Endothelial cell of umbilical vein (primary cell): ENCODE measurements at regions not wholly inside any gene's neighbourhood (a gene's known extent, or its start where the extent isn't known, plus 50 kb on each side); places are given as distances from the start of the nearest gene placed in this dataset.

Experiments
- BruUV-seq: library from RNA; stranded (reverse); fragments of 400-500 nt; replicated peaks from 2 replicates; lab custom pipeline; 2021; lab: Mats Ljungman, UMichigan
- CTCF ChIA-PET: fragments of 300-600, 350-600 bp; sonication (Branson Sonifier 250); formaldehyde crosslinking; loops from one replicate; lab custom pipeline; 2021; ENCODE audit warnings: antibody characterized with exemption, inconsistent platforms; lab: Charles Lee
- POLR2A ChIA-PET: fragments of 300-600, 350-600 bp; sonication (Branson Sonifier 250); formaldehyde crosslinking; loops from one replicate; lab custom pipeline; 2021; ENCODE audit warnings: antibody characterized with exemption, inconsistent platforms; lab: Charles Lee
- DNase-seq: peaks from one replicate; pipeline ENCODE4 v3.0.0-alpha.2; 2011; ENCODE audit warnings: low read depth, low spot score
- FAIRE-seq: peaks from 2 replicates; lab custom pipeline; 2011; peaks lifted over from hg19 to GRCh38; lab: Jason Lieb, UNC
- H2AFZ ChIP-seq: 2 replicates; pipeline ENCODE4 v1.6.0; 2012; ENCODE audit warnings: low read depth, low read length, control low read depth, inconsistent platforms
- H3K27ac ChIP-seq: 2 replicates; pipeline ENCODE4 v1.5.1; 2011; ENCODE audit warnings: low read depth, mild to moderate bottlenecking, control low read depth, low read length, moderate library complexity; ENCODE audit not compliant: insufficient read depth
- H3K27me3 ChIP-seq, 2 experiments: 2 replicates each; pipeline versions ENCODE4 v1.6.0 to v1.6.1; 2011; ENCODE audit warnings: low read length in 2 of 2, mixed read lengths in 1 of 2; ENCODE audit not compliant: control insufficient read depth in 2 of 2, insufficient read depth in 2 of 2
- H3K36me3 ChIP-seq, 2 experiments: 2 replicates in 1 of 2; 3 replicates in 1 of 2; pipeline ENCODE4 v1.5.1; 2011; ENCODE audit warnings: low read length in 2 of 2, mild to moderate bottlenecking in 1 of 2, moderate library complexity in 1 of 2; ENCODE audit not compliant: control insufficient read depth in 2 of 2, insufficient read depth in 2 of 2; ENCODE audit errors: extremely low read depth in 1 of 2
- H3K4me1 ChIP-seq: 3 replicates; pipeline ENCODE4 v1.5.1; 2011; ENCODE audit warnings: mild to moderate bottlenecking, low read length; ENCODE audit not compliant: control insufficient read depth, insufficient read depth; ENCODE audit errors: extremely low read depth
- H3K4me2 ChIP-seq: 2 replicates; pipeline ENCODE4 v1.6.1; 2011; ENCODE audit warnings: low read length, control low read depth, mixed read lengths; ENCODE audit not compliant: insufficient read depth
- H3K4me3 ChIP-seq, 3 experiments: fragments of 200-600 bp in 1 of 3; sonication (generic), shearing (Covaris generic) in 1 of 3; replicated peaks in 1 of 3; 2 replicates each; pipeline ENCODE4 v1.5.1; 2011 to 2016; ENCODE audit warnings: control low read depth in 3 of 3, low read length in 3 of 3, mild to moderate bottlenecking in 2 of 3, inconsistent platforms in 1 of 3, low read depth in 1 of 3, moderate library complexity in 1 of 3; ENCODE audit not compliant: insufficient read depth in 1 of 3
- H3K79me2 ChIP-seq: 2 replicates; pipeline ENCODE4 v1.6.0; 2012; ENCODE audit warnings: low read length, inconsistent platforms; ENCODE audit not compliant: control insufficient read depth, insufficient read depth
- H3K9ac ChIP-seq: replicated peaks from 2 replicates; pipeline ENCODE3; 2011; ENCODE audit warnings: low read length, control low read depth; ENCODE audit not compliant: insufficient read depth; ENCODE audit errors: extremely low read depth
- H3K9me1 ChIP-seq: replicated peaks from 3 replicates; pipeline ENCODE4 v1.6.0; 2011; ENCODE audit warnings: mild to moderate bottlenecking, low read length; ENCODE audit not compliant: control insufficient read depth, insufficient read depth; ENCODE audit errors: extremely low read depth
- H3K9me3 ChIP-seq: replicated peaks from 2 replicates; pipeline ENCODE4 v1.5.1; 2012; ENCODE audit warnings: low read length, inconsistent platforms; ENCODE audit not compliant: control insufficient read depth, insufficient read depth
- H4K20me1 ChIP-seq: replicated peaks from 2 replicates; pipeline ENCODE3; 2011; ENCODE audit warnings: mild to moderate bottlenecking, low read length; ENCODE audit not compliant: control insufficient read depth, insufficient read depth; ENCODE audit errors: extremely low read depth
- EZH2 ChIP-seq: IDR thresholded peaks from 2 replicates; pipeline ENCODE4 v1.6.1; 2012; ENCODE audit warnings: borderline replicate concordance, low read depth, mild to moderate bottlenecking, moderate library complexity, low read length, inconsistent platforms; ENCODE audit not compliant: severe bottlenecking
- FOS ChIP-seq: IDR thresholded peaks from 2 replicates; pipeline ENCODE4 v1.6.1; 2011; ENCODE audit warnings: mild to moderate bottlenecking, low read length, moderate library complexity, borderline replicate concordance; ENCODE audit not compliant: insufficient read depth
- GATA2 ChIP-seq: IDR thresholded peaks from 2 replicates; pipeline ENCODE4 v1.7.0; 2011; ENCODE audit warnings: low read depth, mild to moderate bottlenecking, moderate library complexity, mixed read lengths, low read length; ENCODE audit not compliant: insufficient read length, insufficient read depth
- JUN ChIP-seq: IDR thresholded peaks from 2 replicates; pipeline ENCODE4 v1.6.1; 2011; ENCODE audit warnings: borderline replicate concordance, low read depth; ENCODE audit not compliant: insufficient read length, insufficient read depth
- MYC ChIP-seq: IDR thresholded peaks from one replicate; pipeline ENCODE4 v1.6.1; 2011; ENCODE audit warnings: mild to moderate bottlenecking, low read depth, low read length
- POLR2A ChIP-seq: IDR thresholded peaks from 2 replicates; pipeline ENCODE4 v1.6.1; 2012; ENCODE audit warnings: low read depth, mild to moderate bottlenecking, control low read depth, low read length
- POLR2AphosphoS5 ChIP-seq: IDR thresholded peaks from 2 replicates; pipeline ENCODE4 v1.6.1; 2012; ENCODE audit warnings: low read depth, mild to moderate bottlenecking, control low read depth, low read length, moderate library complexity; ENCODE audit not compliant: insufficient read depth
- dilution Hi-C: fragments of 300-500 bp; cut with MboI; formaldehyde crosslinking; loops from one replicate; pipeline ENCODE4 v1.15.0; 2019; ENCODE audit warnings: low sequenced_read_pairs; ENCODE audit not compliant: extremely low pct_ligation_motif_present
- intact Hi-C: fragments of 100-400 bp; cut with micrococcal nuclease; formaldehyde crosslinking; loops from one replicate; pipeline ENCODE4 v1.10.0; 2022
- TF ChIP-seq, protein P1 (sequence below), 2 donors: IDR thresholded peaks; 1 replicate in 1 of 2; 2 replicates in 1 of 2; pipeline ENCODE4 v1.5.1; 2011; ENCODE audit warnings: low read length in 2 of 2, mild to moderate bottlenecking in 2 of 2, moderate library complexity in 2 of 2, control low read depth in 1 of 2, inconsistent platforms in 1 of 2, low read depth in 1 of 2; ENCODE audit not compliant: insufficient read depth in 1 of 2; ENCODE audit errors: extremely low read depth in 1 of 2
- TF ChIP-seq, protein P2 (sequence below): IDR thresholded peaks from 2 replicates; pipeline ENCODE4 v1.6.1; 2011; ENCODE audit not compliant: insufficient read depth, insufficient read length

DNA sequence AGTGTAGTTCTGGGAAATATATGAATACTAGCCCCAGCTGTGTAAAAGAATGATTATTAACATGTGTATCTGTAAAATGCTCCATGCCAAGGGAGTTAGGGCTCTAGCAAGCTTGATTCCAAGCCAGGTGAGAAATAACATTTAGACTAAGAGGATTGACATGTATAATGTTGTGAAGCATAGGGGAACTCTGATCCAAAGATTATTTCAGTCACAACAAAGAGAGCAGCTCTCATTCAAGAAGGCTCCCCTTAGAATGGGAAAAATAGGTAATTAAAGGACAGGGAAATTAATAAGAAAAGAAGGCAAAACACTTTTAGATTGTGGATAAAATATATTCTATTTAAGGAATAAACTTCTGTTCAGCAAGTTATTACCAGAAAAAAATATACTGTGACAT, 347.3 kb upstream of the CDH7 start:
- dilution Hi-C loops (no loop called here), intact Hi-C loops (no loop called here)
- ChIA-PET POLR2A (no interaction called here), CTCF (no interaction called here)
- BruUV-seq = no TSS peak
- H3K9me3 ChIP-seq = no peaks in the 10 kb centered on the region
- H3K4me2 ChIP-seq = no peak overlapping the region
- FAIRE-seq (no peak), DNase-seq (no peak)
- no peaks in the 10 kb centered on the region for H4K20me1 ChIP-seq
- H3K9ac ChIP-seq = no peak overlapping the region
- no peaks in the 10 kb centered on the region for H3K4me1 ChIP-seq
- H3K36me3 ChIP-seq = no peaks in the 10 kb centered on the region
- no peaks in the 10 kb centered on the region for H3K79me2 ChIP-seq
- no peaks in the 10 kb centered on the region for H3K9me1 ChIP-seq
- H3K4me3 ChIP-seq = no peak overlapping the region
- no peak overlapping the region for H3K27ac ChIP-seq
- H3K27me3 ChIP-seq = no peaks in the 10 kb centered on the region
- H2AFZ ChIP-seq = no peak overlapping the region
- TF ChIP-seq POLR2A (no peak), JUN (no peak), MYC (no peak), GATA2 (no peak), FOS (no peak), POLR2AphosphoS5 (no peak)

DNA sequence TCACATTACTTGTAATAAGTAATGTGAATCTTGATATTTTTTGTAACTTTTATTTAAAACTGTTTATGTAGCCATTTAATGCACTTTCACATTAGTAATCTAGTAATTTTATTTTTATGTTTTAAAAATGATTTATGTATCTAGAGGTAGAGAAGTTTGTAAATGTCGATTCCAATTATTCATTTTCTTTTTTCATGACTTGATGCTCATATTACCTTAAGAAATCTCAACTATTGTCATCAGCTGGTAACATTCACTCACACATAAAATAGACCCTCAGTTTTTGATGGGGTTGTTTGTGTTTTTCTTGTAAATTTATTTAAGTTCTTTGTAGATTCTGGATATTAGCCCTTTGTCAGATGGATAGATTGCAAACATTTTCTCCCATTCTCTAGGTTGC, 351.7 kb upstream of the CDH7 start:
- dilution Hi-C loops = no loop called here
- Histone ChIP-seq H3K27ac (no peak overlapping the region), H3K4me3 (no peak overlapping the region)

More for the DNA sequence above, 351.7 kb upstream of the CDH7 start:
- intact Hi-C loops = no loop called here
- H3K4me1 ChIP-seq = no peaks in the 10 kb centered on the region
- no peak overlapping the region for H3K9ac ChIP-seq
- no peaks in the 10 kb centered on the region for H3K27me3 ChIP-seq
- CTCF ChIA-PET = no interaction called here
- TF ChIP-seq EZH2 = no peak
- TF ChIP-seq, protein P1, sequence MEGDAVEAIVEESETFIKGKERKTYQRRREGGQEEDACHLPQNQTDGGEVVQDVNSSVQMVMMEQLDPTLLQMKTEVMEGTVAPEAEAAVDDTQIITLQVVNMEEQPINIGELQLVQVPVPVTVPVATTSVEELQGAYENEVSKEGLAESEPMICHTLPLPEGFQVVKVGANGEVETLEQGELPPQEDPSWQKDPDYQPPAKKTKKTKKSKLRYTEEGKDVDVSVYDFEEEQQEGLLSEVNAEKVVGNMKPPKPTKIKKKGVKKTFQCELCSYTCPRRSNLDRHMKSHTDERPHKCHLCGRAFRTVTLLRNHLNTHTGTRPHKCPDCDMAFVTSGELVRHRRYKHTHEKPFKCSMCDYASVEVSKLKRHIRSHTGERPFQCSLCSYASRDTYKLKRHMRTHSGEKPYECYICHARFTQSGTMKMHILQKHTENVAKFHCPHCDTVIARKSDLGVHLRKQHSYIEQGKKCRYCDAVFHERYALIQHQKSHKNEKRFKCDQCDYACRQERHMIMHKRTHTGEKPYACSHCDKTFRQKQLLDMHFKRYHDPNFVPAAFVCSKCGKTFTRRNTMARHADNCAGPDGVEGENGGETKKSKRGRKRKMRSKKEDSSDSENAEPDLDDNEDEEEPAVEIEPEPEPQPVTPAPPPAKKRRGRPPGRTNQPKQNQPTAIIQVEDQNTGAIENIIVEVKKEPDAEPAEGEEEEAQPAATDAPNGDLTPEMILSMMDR (IDR thresholded peaks at IDR 0.05; ENCODE audit: extremely low read depth in 1 of 2, insufficient read depth in 1 of 2, low read depth in 1 of 2, low read length in 2 of 2) = no peak
- no peak for TF ChIP-seq JUN
- TF ChIP-seq, protein P2, sequence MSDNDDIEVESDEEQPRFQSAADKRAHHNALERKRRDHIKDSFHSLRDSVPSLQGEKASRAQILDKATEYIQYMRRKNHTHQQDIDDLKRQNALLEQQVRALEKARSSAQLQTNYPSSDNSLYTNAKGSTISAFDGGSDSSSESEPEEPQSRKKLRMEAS = no peak
- no peak for TF ChIP-seq FOS
- TF ChIP-seq GATA2 = no peak
- no peak for TF ChIP-seq MYC
- TF ChIP-seq POLR2A = no peak
- TF ChIP-seq POLR2AphosphoS5 = no peak
- POLR2A ChIA-PET = no interaction called here
- no peaks in the 10 kb centered on the region for H3K79me2 ChIP-seq
- H2AFZ ChIP-seq = no peak overlapping the region
- no peak for DNase-seq
- no peak overlapping the region for H3K4me2 ChIP-seq
- H4K20me1 ChIP-seq = no peaks in the 10 kb centered on the region
- H3K9me3 ChIP-seq = no peaks in the 10 kb centered on the region
- H3K9me1 ChIP-seq = no peaks in the 10 kb centered on the region
- H3K36me3 ChIP-seq = no peaks in the 10 kb centered on the region
- no TSS peak for BruUV-seq
- FAIRE-seq = no peak
